SHP77 (cell line): ENCODE measurements at regions not wholly inside any gene's neighbourhood (a gene's known extent, or its start where the extent isn't known, plus 50 kb on each side); places are given as distances from the start of the nearest gene placed in this dataset.

ENCODE experiments used
- DNase-seq, 2 experiments: peaks; one replicate each; lab custom pipeline; 2025; lab: John Stamatoyannopoulos, UW

- no peak for DNase-seq
These were observed 392.9 kb downstream of the IPMK start for GRCh38 chr10:57874810-57875209.

- no peak for DNase-seq
These were observed 400.5 kb downstream of the IPMK start for GRCh38 chr10:57867241-57867640.

GRCh38 chr10:57864765-57865680 lies 402.7 kb downstream of the IPMK start:
- DNase-seq: no peak

- no peak for DNase-seq
These were observed 417.9 kb downstream of the IPMK start for GRCh38 chr10:57849691-57850357.

- DNase-seq: no peak
These were observed 421.2 kb downstream of the IPMK start for GRCh38 chr10:57846307-57847065.

GRCh38 chr10:57844387-57844998 lies 423.2 kb downstream of the IPMK start:
- DNase-seq: no peak

GRCh38 chr10:57830877-57831560 lies 436.7 kb downstream of the IPMK start:
- no peak for DNase-seq

- DNase-seq: no peak
These were observed 442.7 kb downstream of the IPMK start for GRCh38 chr10:57825015-57825414.

- DNase-seq: no peak
These were observed 444.3 kb downstream of the IPMK start for GRCh38 chr10:57823398-57823797.

- DNase-seq: no peak
These were observed 444.7 kb downstream of the IPMK start for GRCh38 chr10:57822965-57823364.

GRCh38 chr10:57818522-57818921 lies 449.2 kb downstream of the IPMK start:
- DNase-seq: no peak

GRCh38 chr10:57817741-57818140 lies 450.0 kb downstream of the IPMK start:
- DNase-seq: no peak

GRCh38 chr10:57815949-57816348 lies 451.7 kb downstream of the IPMK start:
- no peak for DNase-seq

- no peak for DNase-seq
These were observed 457.7 kb downstream of the IPMK start for GRCh38 chr10:57809961-57810360.

GRCh38 chr10:57807906-57808305 lies 459.8 kb downstream of the IPMK start:
- DNase-seq: no peak

- no peak for DNase-seq
These were observed 461.0 kb downstream of the IPMK start for GRCh38 chr10:57806675-57807074.

GRCh38 chr10:57799625-57800024 lies 468.1 kb downstream of the IPMK start:
- no peak for DNase-seq

GRCh38 chr10:57798830-57799229 lies 468.9 kb downstream of the IPMK start:
- DNase-seq: no peak

- no peak for DNase-seq
These were observed 476.1 kb downstream of the IPMK start for GRCh38 chr10:57791546-57791945.

GRCh38 chr10:57790703-57791102 lies 477.0 kb downstream of the IPMK start:
- DNase-seq: no peak

- DNase-seq: no peak
These were observed 479.6 kb downstream of the IPMK start for GRCh38 chr10:57788117-57788516.
